ENCODE measurements at regions not wholly inside any gene's neighbourhood (a gene's known extent, or its start where the extent isn't known, plus 50 kb on each side); places are given as distances from the start of the nearest gene placed in this dataset.
A peak's percentile ranks its signal among the peaks of the same experiment; 100 is the strongest.

GRCh38 chr7:4556868-4557793 is 125.0 kb upstream of the FOXK1 start:
- TF ChIP-seq EZH2 (IDR thresholded peaks at IDR 0.05; ENCODE audit: low read length, unreplicated experiment) (no peak), EZH2phosphoT487 (IDR thresholded peaks at IDR 0.05; ENCODE audit: borderline replicate concordance, low read length) (no peak), CTCF (conservative IDR thresholded peaks at IDR 0.05; ENCODE audit: low read depth, low read length) (no peak)
- H3K9me3 ChIP-seq (ENCODE audit: low read length) = 0 out of 2 replicates have a peak, but pooled peaks cover 12% of the 10 kb centered on the region
- no TSS peak for BruUV-seq (replicated peaks)
- no peak overlapping the region for H3K4me2 ChIP-seq (ENCODE audit: low read length)
- no peak overlapping the region for H3K9ac ChIP-seq (ENCODE audit: low read length)
- no peaks in the 10 kb centered on the region for H3K27me3 ChIP-seq (ENCODE audit: low read length)
- H3K79me2 ChIP-seq (ENCODE audit: low read length) = no peaks in the 10 kb centered on the region
- no peaks in the 10 kb centered on the region for H3F3A ChIP-seq (ENCODE audit: low read length, unreplicated experiment)
- intact Hi-C loops (cut with micrococcal nuclease) = no loop called here
- no peaks in the 10 kb centered on the region for H3K4me1 ChIP-seq (ENCODE audit: insufficient read depth, low read length)
- DNase-seq (no peak), ATAC-seq (no peak)
- no peaks in the 10 kb centered on the region for H3K36me3 ChIP-seq (ENCODE audit: low read depth, low read length)
- CTCF ChIA-PET = no interaction called here
- H3K4me3 ChIP-seq (ENCODE audit: low read length) = no peak overlapping the region
- H4K20me1 ChIP-seq (ENCODE audit: low read length) = no peaks in the 10 kb centered on the region
- POLR2A ChIA-PET (ENCODE audit: unreplicated experiment) = no interaction called here
- no peak overlapping the region for H3K27ac ChIP-seq (ENCODE audit: low read length)
- no peaks in the 10 kb centered on the region for H3K9me2 ChIP-seq (replicated peaks; ENCODE audit: low read length)
- no peak overlapping the region for H2AFZ ChIP-seq (ENCODE audit: low read length)

GRCh38 chr7:4561795-4562194 is 120.3 kb upstream of the FOXK1 start:
- BruUV-seq (replicated peaks) = no TSS peak
- no peaks in the 10 kb centered on the region for H3K4me1 ChIP-seq (ENCODE audit: insufficient read depth, low read length)
- no peaks in the 10 kb centered on the region for H4K20me1 ChIP-seq (ENCODE audit: low read length)
- no peak overlapping the region for H3K4me3 ChIP-seq (ENCODE audit: low read length)
- 0 out of 2 replicates have a peak, but pooled peaks cover 5% of the 10 kb centered on the region for H3K9me3 ChIP-seq (ENCODE audit: low read length)
- H3K9me2 ChIP-seq (replicated peaks; ENCODE audit: low read length) = no peaks in the 10 kb centered on the region
- no peaks in the 10 kb centered on the region for H3F3A ChIP-seq (ENCODE audit: low read length, unreplicated experiment)
- intact Hi-C loops (cut with micrococcal nuclease) = no loop called here
- no peaks in the 10 kb centered on the region for H3K36me3 ChIP-seq (ENCODE audit: low read depth, low read length)
- no peaks in the 10 kb centered on the region for H3K79me2 ChIP-seq (ENCODE audit: low read length)
- TF ChIP-seq EZH2 (IDR thresholded peaks at IDR 0.05; ENCODE audit: low read length, unreplicated experiment) = no peak
- peak; percentile 24; the same call in 1 of the 2 replicates for TF ChIP-seq CTCF (conservative IDR thresholded peaks at IDR 0.05; ENCODE audit: low read depth, low read length)
- POLR2A ChIA-PET (ENCODE audit: unreplicated experiment) = no interaction called here
- no peak overlapping the region for H2AFZ ChIP-seq (ENCODE audit: low read length)
- H3K9ac ChIP-seq (ENCODE audit: low read length) = no peak overlapping the region
- H3K4me2 ChIP-seq (ENCODE audit: low read length) = no peak overlapping the region
- no peaks in the 10 kb centered on the region for H3K27me3 ChIP-seq (ENCODE audit: low read length)
- ATAC-seq (no peak), DNase-seq (no peak)
- H3K27ac ChIP-seq (ENCODE audit: low read length) = no peak overlapping the region
- CTCF ChIA-PET = no interaction called here

GRCh38 chr7:4566714-4567113 is 115.4 kb upstream of the FOXK1 start:
- H3F3A ChIP-seq (ENCODE audit: low read length, unreplicated experiment) = no peaks in the 10 kb centered on the region
- DNase-seq = no peak
- no peak overlapping the region for H3K4me3 ChIP-seq (ENCODE audit: low read length)
- POLR2A ChIA-PET (ENCODE audit: unreplicated experiment) = no interaction called here
- no TSS peak for BruUV-seq (replicated peaks)
- no peak overlapping the region for H3K9ac ChIP-seq (ENCODE audit: low read length)
- ATAC-seq = no peak
- TF ChIP-seq EZH2 (IDR thresholded peaks at IDR 0.05; ENCODE audit: low read length, unreplicated experiment) = no peak
- TF ChIP-seq CTCF (conservative IDR thresholded peaks at IDR 0.05; ENCODE audit: low read depth, low read length) = no peak
- intact Hi-C loops (cut with micrococcal nuclease) = no loop called here
- H2AFZ ChIP-seq (ENCODE audit: low read length) = no peak overlapping the region
- H3K4me2 ChIP-seq (ENCODE audit: low read length) = no peak overlapping the region
- no peaks in the 10 kb centered on the region for H3K79me2 ChIP-seq (ENCODE audit: low read length)
- H3K36me3 ChIP-seq (ENCODE audit: low read depth, low read length) = no peaks in the 10 kb centered on the region
- no peaks in the 10 kb centered on the region for H3K4me1 ChIP-seq (ENCODE audit: insufficient read depth, low read length)
- no peaks in the 10 kb centered on the region for H3K9me2 ChIP-seq (replicated peaks; ENCODE audit: low read length)
- CTCF ChIA-PET = no interaction called here
- H3K27ac ChIP-seq (ENCODE audit: low read length) = no peak overlapping the region
- no peaks in the 10 kb centered on the region for H3K27me3 ChIP-seq (ENCODE audit: low read length)
- no peaks in the 10 kb centered on the region for H4K20me1 ChIP-seq (ENCODE audit: low read length)
- H3K9me3 ChIP-seq (ENCODE audit: low read length) = 0 out of 2 replicates have a peak, but pooled peaks cover 5% of the 10 kb centered on the region
